SIG-M5 treated with dmso at 0.1 percent for 504 hours (cell line): ENCODE measurements at regions not wholly inside any gene's neighbourhood (a gene's known extent, or its start where the extent isn't known, plus 50 kb on each side); places are given as distances from the start of the nearest gene placed in this dataset.
A peak's percentile ranks its signal among the peaks of the same experiment; 100 is the strongest.

Experiments used
- DNase-seq: peaks from one replicate; lab custom pipeline; 2025; ENCODE audit not compliant: unreplicated experiment; lab: John Stamatoyannopoulos, UW

- DNase-seq, result no peak
Measured at GRCh38 chr12:124687917-124688316, 120.5 kb upstream of the NCOR2 start.

- DNase-seq, result no peak
Measured at GRCh38 chr12:124687174-124687902, 119.9 kb upstream of the NCOR2 start.

GRCh38 chr12:124686370-124687173 is 119.2 kb upstream of the NCOR2 start:
- no peak for DNase-seq

GRCh38 chr12:124685689-124686369 is 118.4 kb upstream of the NCOR2 start:
- no peak for DNase-seq

- DNase-seq, result peak; percentile 27
Measured at GRCh38 chr12:124684971-124685688, 117.7 kb upstream of the NCOR2 start.

- no peak for DNase-seq
Measured at GRCh38 chr12:124684496-124684895, 117.1 kb upstream of the NCOR2 start.

- no peak for DNase-seq
Measured at GRCh38 chr12:124683152-124684124, 116.0 kb upstream of the NCOR2 start.

GRCh38 chr12:124682425-124683151 is 115.2 kb upstream of the NCOR2 start:
- no peak for DNase-seq

GRCh38 chr12:124681779-124682391 is 114.5 kb upstream of the NCOR2 start:
- no peak for DNase-seq

GRCh38 chr12:124680863-124681778 is 113.7 kb upstream of the NCOR2 start:
- peak; percentile 98 for DNase-seq

- DNase-seq, result no peak
Measured at GRCh38 chr12:124679533-124680371, 112.3 kb upstream of the NCOR2 start.

GRCh38 chr12:124679047-124679446 is 111.6 kb upstream of the NCOR2 start:
- DNase-seq, result no peak

GRCh38 chr12:124678421-124678893 is 111.0 kb upstream of the NCOR2 start:
- no peak for DNase-seq

- DNase-seq, result no peak
Measured at GRCh38 chr12:124677552-124678356, 110.3 kb upstream of the NCOR2 start.

- no peak for DNase-seq
Measured at GRCh38 chr12:124676714-124677462, 109.5 kb upstream of the NCOR2 start.
